ENCODE measurements at regions not wholly inside any gene's neighbourhood (a gene's known extent, or its start where the extent isn't known, plus 50 kb on each side); places are given as distances from the start of the nearest gene placed in this dataset.

- no peak for DNase-seq
Measured at GRCh38 chr9:13627071-13627470, 347.6 kb upstream of the MPDZ start.

GRCh38 chr9:13626601-13627000 lies 347.1 kb upstream of the MPDZ start:
- DNase-seq = no peak

- peak; percentile 34 for DNase-seq
Measured at GRCh38 chr9:13621872-13622564, 342.5 kb upstream of the MPDZ start.

- DNase-seq = no peak
Measured at GRCh38 chr9:13616491-13617035, 337.1 kb upstream of the MPDZ start.

- no peak for DNase-seq
Measured at GRCh38 chr9:13615660-13616490, 336.4 kb upstream of the MPDZ start.

- DNase-seq = no peak
Measured at GRCh38 chr9:13614060-13614459, 334.6 kb upstream of the MPDZ start.

- no peak for DNase-seq
Measured at GRCh38 chr9:13613296-13613695, 333.8 kb upstream of the MPDZ start.

GRCh38 chr9:13608451-13608850 lies 329.0 kb upstream of the MPDZ start:
- no peak for DNase-seq

GRCh38 chr9:13607481-13608441 lies 328.3 kb upstream of the MPDZ start:
- DNase-seq = peak; percentile 29

GRCh38 chr9:13606586-13606985 lies 327.1 kb upstream of the MPDZ start:
- DNase-seq = no peak

GRCh38 chr9:13603921-13604320 lies 324.4 kb upstream of the MPDZ start:
- DNase-seq = no peak

- DNase-seq = no peak
Measured at GRCh38 chr9:13598738-13599137, 319.2 kb upstream of the MPDZ start.

GRCh38 chr9:13597427-13597826 lies 317.9 kb upstream of the MPDZ start:
- DNase-seq = no peak

- DNase-seq = no peak
Measured at GRCh38 chr9:13597004-13597403, 317.5 kb upstream of the MPDZ start.

GRCh38 chr9:13596383-13596970 lies 317.0 kb upstream of the MPDZ start:
- no peak for DNase-seq

- DNase-seq = no peak
Measured at GRCh38 chr9:13590996-13591395, 311.5 kb upstream of the MPDZ start.

GRCh38 chr9:13589034-13589737 lies 309.7 kb upstream of the MPDZ start:
- DNase-seq = no peak

GRCh38 chr9:13588151-13589033 lies 308.9 kb upstream of the MPDZ start:
- DNase-seq = no peak

- DNase-seq = no peak
Measured at GRCh38 chr9:13587571-13587970, 308.1 kb upstream of the MPDZ start.

GRCh38 chr9:13586587-13587374 lies 307.3 kb upstream of the MPDZ start:
- no peak for DNase-seq
